ENCODE measurements at regions not wholly inside any gene's neighbourhood (a gene's known extent, or its start where the extent isn't known, plus 50 kb on each side); places are given as distances from the start of the nearest gene placed in this dataset.

DNA sequence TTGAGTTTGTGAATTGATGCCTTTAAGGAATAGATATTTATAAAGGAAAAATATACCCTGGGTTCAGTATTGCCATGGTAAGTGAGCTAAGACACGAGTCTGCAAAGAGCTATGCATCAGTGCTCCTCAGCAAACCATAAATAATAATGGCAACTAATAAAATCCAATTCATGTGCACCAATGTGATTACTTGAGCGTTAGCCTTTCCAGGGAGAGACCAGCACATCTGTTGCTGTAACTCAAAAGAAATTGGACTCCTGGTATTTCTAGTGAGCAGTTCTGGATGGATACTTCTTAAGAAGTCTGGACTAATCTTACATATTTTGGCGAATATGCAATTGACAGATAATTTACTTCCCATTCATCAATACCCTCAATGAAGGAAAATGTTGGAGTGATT, 373.3 kb downstream of the ARHGEF28 start:
- TF ChIP-seq, protein P1, sequence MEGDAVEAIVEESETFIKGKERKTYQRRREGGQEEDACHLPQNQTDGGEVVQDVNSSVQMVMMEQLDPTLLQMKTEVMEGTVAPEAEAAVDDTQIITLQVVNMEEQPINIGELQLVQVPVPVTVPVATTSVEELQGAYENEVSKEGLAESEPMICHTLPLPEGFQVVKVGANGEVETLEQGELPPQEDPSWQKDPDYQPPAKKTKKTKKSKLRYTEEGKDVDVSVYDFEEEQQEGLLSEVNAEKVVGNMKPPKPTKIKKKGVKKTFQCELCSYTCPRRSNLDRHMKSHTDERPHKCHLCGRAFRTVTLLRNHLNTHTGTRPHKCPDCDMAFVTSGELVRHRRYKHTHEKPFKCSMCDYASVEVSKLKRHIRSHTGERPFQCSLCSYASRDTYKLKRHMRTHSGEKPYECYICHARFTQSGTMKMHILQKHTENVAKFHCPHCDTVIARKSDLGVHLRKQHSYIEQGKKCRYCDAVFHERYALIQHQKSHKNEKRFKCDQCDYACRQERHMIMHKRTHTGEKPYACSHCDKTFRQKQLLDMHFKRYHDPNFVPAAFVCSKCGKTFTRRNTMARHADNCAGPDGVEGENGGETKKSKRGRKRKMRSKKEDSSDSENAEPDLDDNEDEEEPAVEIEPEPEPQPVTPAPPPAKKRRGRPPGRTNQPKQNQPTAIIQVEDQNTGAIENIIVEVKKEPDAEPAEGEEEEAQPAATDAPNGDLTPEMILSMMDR (IDR thresholded peaks at IDR 0.05) = no peak
- TF ChIP-seq POLR2A (IDR thresholded peaks at IDR 0.05) (no peak), EP300 (IDR thresholded peaks at IDR 0.05) (no peak)

Measured in ovary (tissue), 3 donors.